Mesenchymal stem cell (in vitro differentiated cells and primary cell): ENCODE measurements at regions not wholly inside any gene's neighbourhood (a gene's known extent, or its start where the extent isn't known, plus 50 kb on each side); places are given as distances from the start of the nearest gene placed in this dataset.

Experiments
- DNase-seq: peaks from one replicate; pipeline ENCODE4 v3.0.0-alpha.2; 2013
- H2AFZ ChIP-seq: one replicate; pipeline ENCODE4 v1.6.1; 2013; ENCODE audit warnings: low read depth, mild to moderate bottlenecking, control low read depth, inconsistent platforms, low read length, moderate library complexity
- H2AK5ac ChIP-seq: 2 replicates; pipeline ENCODE4 v1.6.1; 2013; ENCODE audit warnings: low read length, moderate library complexity, mild to moderate bottlenecking, inconsistent platforms; ENCODE audit not compliant: severe bottlenecking
- H2BK120ac ChIP-seq: one replicate; pipeline ENCODE4 v1.6.1; 2013; ENCODE audit warnings: low read depth, mild to moderate bottlenecking, inconsistent platforms, low read length, moderate library complexity
- H2BK12ac ChIP-seq, 2 experiments: one replicate each; pipeline ENCODE4 v1.6.1; 2013; ENCODE audit warnings: inconsistent platforms in 2 of 2, low read length in 2 of 2, mild to moderate bottlenecking in 2 of 2, moderate library complexity in 2 of 2, control low read depth in 1 of 2
- H2BK15ac ChIP-seq: one replicate; pipeline ENCODE4 v1.6.1; 2013; ENCODE audit warnings: mild to moderate bottlenecking, low read depth, inconsistent platforms; ENCODE audit not compliant: poor library complexity, severe bottlenecking
- H2BK5ac ChIP-seq: 2 replicates; pipeline ENCODE4 v1.6.1; 2013; ENCODE audit warnings: low read depth, mild to moderate bottlenecking, low read length, control low read depth, inconsistent platforms; ENCODE audit not compliant: poor library complexity, severe bottlenecking
- H3K14ac ChIP-seq, 2 experiments: one replicate each; pipeline ENCODE4 v1.6.1; 2013; ENCODE audit warnings: inconsistent platforms in 2 of 2, low read length in 2 of 2, control low read depth in 1 of 2, mild to moderate bottlenecking in 1 of 2, moderate library complexity in 1 of 2
- H3K18ac ChIP-seq, 2 experiments: one replicate each; pipeline ENCODE4 v1.6.1; 2013; ENCODE audit warnings: inconsistent platforms in 2 of 2, low read length in 2 of 2, control low read depth in 1 of 2, low read depth in 1 of 2, mild to moderate bottlenecking in 1 of 2
- H3K23ac ChIP-seq, 2 experiments: one replicate each; pipeline ENCODE4 v1.6.1; 2013; ENCODE audit warnings: inconsistent platforms in 2 of 2, low read length in 2 of 2, mild to moderate bottlenecking in 2 of 2, moderate library complexity in 2 of 2, control low read depth in 1 of 2
- H3K27ac ChIP-seq: 2 replicates; pipeline ENCODE4 v1.5.1; 2013; ENCODE audit warnings: mild to moderate bottlenecking, moderate library complexity, low read length, control low read depth, inconsistent platforms; ENCODE audit not compliant: poor library complexity, severe bottlenecking
- H3K27me3 ChIP-seq, 2 experiments: 2 replicates each; pipeline versions ENCODE4 v1.6.1 to v1.7.0; 2013; ENCODE audit warnings: low read length in 2 of 2, mild to moderate bottlenecking in 2 of 2, moderate library complexity in 2 of 2, control low read depth in 1 of 2, inconsistent platforms in 1 of 2; ENCODE audit not compliant: control insufficient read depth in 1 of 2, insufficient read depth in 1 of 2
- H3K36me3 ChIP-seq, 2 experiments: 2 replicates each; pipeline versions ENCODE4 v1.6.1 to v1.7.0; 2013; ENCODE audit warnings: low read length in 2 of 2, control low read depth in 1 of 2, inconsistent platforms in 1 of 2, low read depth in 1 of 2, mild to moderate bottlenecking in 1 of 2; ENCODE audit not compliant: insufficient read depth in 2 of 2, control insufficient read depth in 1 of 2
- H3K4ac ChIP-seq, 2 experiments: one replicate each; pipeline ENCODE4 v1.6.1; 2013; ENCODE audit warnings: inconsistent platforms in 2 of 2, low read length in 2 of 2, mild to moderate bottlenecking in 2 of 2, moderate library complexity in 2 of 2, control low read depth in 1 of 2, low read depth in 1 of 2
- H3K4me1 ChIP-seq: 2 replicates; pipeline ENCODE4 v1.6.1; 2013; ENCODE audit warnings: low read depth, low read length, control low read depth; ENCODE audit not compliant: control insufficient read depth, insufficient read depth
- H3K4me2 ChIP-seq: 2 replicates; pipeline ENCODE4 v1.6.1; 2013; ENCODE audit warnings: low read length, mild to moderate bottlenecking, inconsistent platforms; ENCODE audit not compliant: poor library complexity, severe bottlenecking
- H3K4me3 ChIP-seq, 2 experiments: 2 replicates each; pipeline versions ENCODE4 v1.5.1 to v1.7.0; 2013; ENCODE audit warnings: low read length in 2 of 2, mild to moderate bottlenecking in 2 of 2, control low read depth in 1 of 2, low read depth in 1 of 2; ENCODE audit not compliant: insufficient read depth in 1 of 2
- H3K79me1 ChIP-seq: replicated peaks from 2 replicates; pipeline ENCODE4 v1.6.1; 2013; ENCODE audit warnings: mild to moderate bottlenecking, control low read depth, low read length, inconsistent platforms; ENCODE audit not compliant: poor library complexity, severe bottlenecking
- H3K9ac ChIP-seq: 2 replicates; pipeline ENCODE4 v1.7.0; 2013; ENCODE audit warnings: mild to moderate bottlenecking, low read length, moderate library complexity
- H3K9me3 ChIP-seq: 2 replicates; pipeline ENCODE4 v1.7.0; 2013; ENCODE audit warnings: mild to moderate bottlenecking, low read length; ENCODE audit not compliant: control insufficient read depth
- H4K8ac ChIP-seq: one replicate; pipeline ENCODE4 v1.6.1; 2013; ENCODE audit warnings: inconsistent platforms, mild to moderate bottlenecking, low read length, moderate library complexity
- H4K91ac ChIP-seq: one replicate; pipeline ENCODE4 v1.6.1; 2013; ENCODE audit warnings: mild to moderate bottlenecking, low read length, inconsistent platforms
- WGBS: methylation state at CpG from one replicate; pipeline ENCODE4 v1.1.7; 2013; ENCODE audit warnings: mixed read lengths; 5-methylcytosine and 5-hydroxymethylcytosine counted together

DNA sequence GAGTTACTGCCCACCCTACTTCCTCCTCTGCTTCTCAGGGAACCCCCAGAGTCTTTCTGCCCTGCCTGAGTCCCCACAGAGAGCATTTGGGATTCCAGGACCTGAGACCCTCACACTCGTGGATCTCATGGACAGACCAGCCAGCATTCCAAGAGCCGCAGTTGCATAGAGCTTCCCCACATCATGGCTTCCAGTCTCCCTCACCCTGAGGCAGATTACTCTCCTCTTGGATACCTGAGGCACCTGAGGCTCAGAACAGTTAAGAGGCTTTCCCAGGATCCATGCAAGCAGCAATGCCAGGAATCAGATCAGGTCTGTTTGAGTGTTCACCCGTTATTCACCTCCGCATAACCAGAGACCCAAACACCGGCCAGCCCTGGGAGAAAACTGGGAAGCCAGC is 102.2 kb downstream of the TRIM29 start:
- H4K91ac ChIP-seq = no peak overlapping the region
- H2BK5ac ChIP-seq = no peak overlapping the region
- H3K23ac ChIP-seq = no peak overlapping the region
- no peaks in the 10 kb centered on the region for H3K79me1 ChIP-seq
- H3K36me3 ChIP-seq = no peaks in the 10 kb centered on the region
- H3K9me3 ChIP-seq = peaks cover 11% of the 10 kb centered on the region
- WGBS = 85% methylated on average over 2 of the region's 5 CpGs
- no peak overlapping the region for H3K4ac ChIP-seq
- H2BK12ac ChIP-seq = no peak overlapping the region
- H3K27me3 ChIP-seq = peaks cover 6 to 60% of the 10 kb centered on the region in 2 experiments
- H3K4me2 ChIP-seq = no peak overlapping the region
- H3K4me3 ChIP-seq = no peak overlapping the region
- no peaks in the 10 kb centered on the region for H3K4me1 ChIP-seq
- no peak overlapping the region for H2AFZ ChIP-seq
- no peak overlapping the region for H3K9ac ChIP-seq
- H2AK5ac ChIP-seq = no peak overlapping the region
- DNase-seq = no peak
- no peak overlapping the region for H2BK120ac ChIP-seq
- no peak overlapping the region for H4K8ac ChIP-seq
- H3K27ac ChIP-seq = no peak overlapping the region
- no peak overlapping the region for H3K14ac ChIP-seq
- no peak overlapping the region for H2BK15ac ChIP-seq
- no peak overlapping the region for H3K18ac ChIP-seq

DNA sequence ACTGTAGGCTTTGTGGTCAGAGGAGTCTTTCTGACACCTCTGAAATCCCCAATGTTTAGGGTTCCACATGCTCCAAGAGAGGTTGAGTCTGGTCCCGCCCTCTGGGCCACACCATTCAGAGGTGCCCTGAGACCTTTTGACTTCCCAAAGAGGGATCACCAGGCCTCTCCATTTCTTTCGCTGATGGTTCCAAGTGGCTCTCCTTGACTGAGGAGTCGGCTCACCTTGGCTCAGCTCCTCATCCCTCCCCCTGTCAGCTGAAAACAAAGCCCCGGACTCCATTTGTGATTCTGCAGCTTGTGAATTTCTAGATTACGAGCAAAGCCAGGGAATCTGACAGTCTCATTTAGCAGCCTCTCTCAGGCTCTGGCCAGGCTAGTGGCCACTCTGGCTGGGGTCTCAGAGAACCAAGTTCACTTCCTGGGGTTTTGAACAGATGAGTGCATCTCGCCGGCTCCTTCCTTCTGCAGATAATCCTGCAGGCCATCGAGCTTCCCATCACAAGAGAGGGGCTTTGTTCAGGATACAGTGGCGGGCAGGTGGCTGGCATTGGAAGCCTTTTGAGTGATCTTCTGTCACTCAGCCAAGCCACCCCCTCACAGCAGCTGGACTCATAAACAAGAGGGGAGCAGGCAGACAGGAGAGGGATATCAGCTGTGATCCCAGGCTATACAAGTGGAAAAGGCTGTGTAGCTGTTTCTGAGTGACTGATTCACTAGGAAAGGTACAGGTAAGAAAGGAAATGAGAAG is 102.9 kb downstream of the TRIM29 start:
- WGBS = 83% methylated on average over 8 of the region's 9 CpGs

DNA sequence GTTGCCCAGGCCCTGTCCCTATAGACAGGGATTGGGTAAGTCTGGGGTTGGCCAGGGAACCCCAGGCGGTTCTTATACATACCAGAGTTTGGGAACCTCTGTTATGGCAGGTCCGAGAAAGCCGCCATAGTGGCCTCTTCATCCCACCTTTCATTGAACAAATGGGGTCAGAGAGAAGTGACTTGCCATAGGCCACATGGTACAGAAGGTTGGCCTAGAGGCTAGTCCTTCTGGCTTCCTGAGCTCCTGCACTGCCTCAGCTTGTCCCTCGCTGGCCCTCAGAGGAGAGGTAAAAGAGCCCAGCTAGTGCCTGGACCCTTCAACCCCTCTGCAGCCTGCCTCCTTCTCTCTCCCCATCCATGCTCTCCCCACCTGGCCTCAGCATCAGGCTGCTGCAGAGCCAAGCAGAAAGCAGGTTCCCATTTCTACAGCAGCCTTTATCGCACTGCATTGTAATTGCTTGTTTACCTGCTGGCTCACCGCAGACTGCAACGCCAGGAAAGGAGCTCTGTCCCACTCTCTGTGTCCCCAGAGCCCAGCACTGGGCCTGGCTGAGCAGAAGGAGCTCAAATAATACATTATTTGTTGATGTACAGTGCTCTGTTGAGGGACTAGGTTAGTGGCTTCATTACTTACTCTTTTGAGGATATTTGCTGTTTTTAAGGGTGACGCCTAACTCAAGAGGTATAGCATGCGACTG is 103.6 kb downstream of the TRIM29 start:
- Histone ChIP-seq H3K4ac (no peak overlapping the region), H3K27me3 (peaks cover 5 to 63% of the 10 kb centered on the region in 2 experiments), H3K9ac (no peak overlapping the region), H4K91ac (no peak overlapping the region), H2AK5ac (no peak overlapping the region), H3K14ac (no peak overlapping the region), H3K27ac (no peak overlapping the region), H3K18ac (no peak overlapping the region), H3K9me3 (peaks cover 11% of the 10 kb centered on the region), H3K79me1 (no peaks in the 10 kb centered on the region), H2BK5ac (no peak overlapping the region), H2BK15ac (no peak overlapping the region), H4K8ac (no peak overlapping the region), H2BK12ac (no peak overlapping the region), H2BK120ac (no peak overlapping the region), H2AFZ (no peak overlapping the region), H3K23ac (no peak overlapping the region), H3K4me1 (no peaks in the 10 kb centered on the region), H3K36me3 (no peaks in the 10 kb centered on the region), H3K4me2 (no peak overlapping the region), H3K4me3 (no peak overlapping the region)
- no peak for DNase-seq
- WGBS = 91% methylated on average over 9 of the region's 9 CpGs

More for the DNA sequence above, 102.9 kb downstream of the TRIM29 start:
- no peak overlapping the region for H3K4ac ChIP-seq
- no peak overlapping the region for H3K14ac ChIP-seq
- DNase-seq = no peak
- no peaks in the 10 kb centered on the region for H3K36me3 ChIP-seq
- no peak overlapping the region for H4K8ac ChIP-seq
- H3K9me3 ChIP-seq = peaks cover 11% of the 10 kb centered on the region
- H2BK12ac ChIP-seq = no peak overlapping the region
- H2AK5ac ChIP-seq = no peak overlapping the region
- H2AFZ ChIP-seq = no peak overlapping the region
- H3K9ac ChIP-seq = no peak overlapping the region
- H3K23ac ChIP-seq = no peak overlapping the region
- H3K4me3 ChIP-seq = no peak overlapping the region
- no peak overlapping the region for H2BK5ac ChIP-seq
- no peak overlapping the region for H3K27ac ChIP-seq
- no peaks in the 10 kb centered on the region for H3K79me1 ChIP-seq
- no peak overlapping the region for H2BK120ac ChIP-seq
- H2BK15ac ChIP-seq = no peak overlapping the region
- peaks cover 10 to 60% of the 10 kb centered on the region in 2 experiments for H3K27me3 ChIP-seq
- H3K18ac ChIP-seq = no peak overlapping the region
- no peak overlapping the region for H4K91ac ChIP-seq
- no peak overlapping the region for H3K4me2 ChIP-seq
- no peaks in the 10 kb centered on the region for H3K4me1 ChIP-seq

DNA sequence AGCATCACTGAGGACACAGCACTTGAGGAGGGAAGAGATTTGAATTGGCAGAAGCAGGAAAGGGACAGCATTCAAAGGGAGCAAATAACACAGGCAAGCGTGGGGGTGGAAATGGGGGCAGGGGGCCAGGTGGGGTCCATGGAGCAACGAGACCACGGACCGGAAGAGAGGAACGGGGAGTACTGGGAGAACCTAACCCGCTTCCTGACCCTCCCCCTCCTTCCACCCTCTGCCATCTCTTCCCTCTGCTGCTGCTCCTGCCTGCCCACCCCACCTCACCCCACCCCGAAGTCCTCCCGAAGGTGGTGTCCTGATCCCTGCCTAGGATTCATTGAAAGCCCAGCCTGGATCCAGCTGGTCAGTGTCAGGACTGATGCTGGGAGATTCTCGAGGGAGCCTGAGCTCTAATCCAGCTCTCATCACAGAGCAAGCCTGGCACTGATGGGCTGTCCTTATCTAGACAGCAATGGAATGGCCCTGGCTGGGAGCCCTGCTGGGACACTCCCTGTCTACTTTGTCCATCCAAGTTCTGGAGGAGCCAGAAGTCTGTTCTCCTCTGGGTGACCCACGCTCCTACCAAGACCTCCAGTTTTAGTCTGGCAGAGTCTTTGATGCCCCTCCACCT is 105.0 kb downstream of the TRIM29 start:
- no peak overlapping the region for H2BK5ac ChIP-seq
- no peak overlapping the region for H4K91ac ChIP-seq
- H3K4me1 ChIP-seq = no peaks in the 10 kb centered on the region
- H3K36me3 ChIP-seq = no peaks in the 10 kb centered on the region
- no peak overlapping the region for H2BK120ac ChIP-seq
- H2AK5ac ChIP-seq = no peak overlapping the region
- H3K14ac ChIP-seq = no peak overlapping the region
- no peak overlapping the region for H3K18ac ChIP-seq
- H2AFZ ChIP-seq = no peak overlapping the region
- no peak overlapping the region for H3K4me3 ChIP-seq
- no peaks in the 10 kb centered on the region for H3K79me1 ChIP-seq
- no peak overlapping the region for H3K23ac ChIP-seq
- H2BK15ac ChIP-seq = no peak overlapping the region
- no peak overlapping the region for H4K8ac ChIP-seq
- DNase-seq = no peak
- no peak overlapping the region for H3K9ac ChIP-seq
- H3K4me2 ChIP-seq = no peak overlapping the region
- no peak overlapping the region for H3K27ac ChIP-seq
- no peak overlapping the region for H2BK12ac ChIP-seq
- H3K4ac ChIP-seq = no peak overlapping the region
- H3K27me3 ChIP-seq = peaks cover 5 to 74% of the 10 kb centered on the region in 2 experiments
- H3K9me3 ChIP-seq = peaks cover 11% of the 10 kb centered on the region
- WGBS = 85% methylated on average over 10 of the region's 10 CpGs
